HepG2 (cell line): ENCODE measurements at regions not wholly inside any gene's neighbourhood (a gene's known extent, or its start where the extent isn't known, plus 50 kb on each side); places are given as distances from the start of the nearest gene placed in this dataset.

Experiments
- ATAC-seq: fragments of 200-7000 bp; cut with Tn5 transposase; 3 replicates; pipeline ENCODE4 v1.9.1; 2020; ENCODE audit warnings: mild to moderate bottlenecking, moderate library complexity
- BruUV-seq: library from RNA; stranded (reverse); fragments of 400-500 nt; replicated peaks from 2 replicates; lab custom pipeline; 2021; lab: Mats Ljungman, UMichigan
- CTCF ChIA-PET: fragments of 300-600 bp; formaldehyde crosslinking; extraction: SDS; loops from one replicate; lab custom pipeline; 2021; ENCODE audit warnings: low total read pairs, inconsistent platforms, low intra/inter-chr PET ratio; lab: Yijun Ruan, JAX
- POLR2A ChIA-PET: fragments of 350-600 bp; sonication (Branson Sonifier 250); formaldehyde crosslinking; loops from one replicate; lab custom pipeline; 2020; ENCODE audit warnings: antibody characterized with exemption, inconsistent platforms; lab: Yijun Ruan, JAX
- DNase-seq: peaks from one replicate; pipeline ENCODE4 v3.0.0-alpha.2; 2015; ENCODE audit warnings: low spot score
- FAIRE-seq: peaks from 3 replicates; lab custom pipeline; 2011; peaks lifted over from hg19 to GRCh38; lab: Jason Lieb, UNC
- H2AFZ ChIP-seq: one replicate; pipeline ENCODE4 v1.6.1; 2011; ENCODE audit warnings: low read length, inconsistent platforms
- H3K27ac ChIP-seq: fragments of 300-600 bp; 3 replicates; pipeline ENCODE4 v1.8.0; 2011; ENCODE audit warnings: mixed run types, mild to moderate bottlenecking, mixed read lengths, low read length, inconsistent platforms; ENCODE audit not compliant: insufficient read depth; ENCODE audit errors: extremely low read length
- H3K27me3 ChIP-seq, 2 experiments: fragments of 200-600 bp in 1 of 2; 2 replicates in 1 of 2; 3 replicates in 1 of 2; pipeline versions ENCODE4 v1.6.0 to v1.8.0; 2011; ENCODE audit warnings: low read length in 2 of 2, mild to moderate bottlenecking in 2 of 2, moderate library complexity in 2 of 2, inconsistent platforms in 1 of 2; ENCODE audit not compliant: insufficient read depth in 2 of 2, control insufficient read depth in 1 of 2
- H3K36me3 ChIP-seq, 2 experiments: fragments of 200-600 bp in 1 of 2; replicated peaks in 1 of 2; 2 replicates in 1 of 2; 3 replicates in 1 of 2; pipeline versions ENCODE4 v1.5.1 to v1.8.0; 2011; ENCODE audit warnings: low read length in 2 of 2, inconsistent platforms in 1 of 2; ENCODE audit not compliant: insufficient read depth in 2 of 2, control insufficient read depth in 1 of 2
- H3K4me1 ChIP-seq: 2 replicates; pipeline ENCODE4 v1.5.1; 2012; ENCODE audit warnings: low read length, inconsistent platforms; ENCODE audit not compliant: insufficient read depth
- H3K4me2 ChIP-seq: 2 replicates; pipeline ENCODE4 v1.6.0; 2011; ENCODE audit warnings: low read depth, low read length, inconsistent platforms
- H3K4me3 ChIP-seq, 3 experiments: fragments of 200-600 bp in 1 of 3; sonication (generic), shearing (Covaris generic) in 1 of 3; replicated peaks in 1 of 3; 2 replicates each; pipeline ENCODE4 v1.5.1; 2011 to 2016; ENCODE audit warnings: low read length in 3 of 3, inconsistent platforms in 2 of 3, low read depth in 2 of 3, mild to moderate bottlenecking in 2 of 3, control low read depth in 1 of 3, mixed read lengths in 1 of 3; ENCODE audit not compliant: insufficient read depth in 1 of 3
- H3K79me2 ChIP-seq: one replicate; pipeline ENCODE4 v1.6.1; 2011; ENCODE audit warnings: low read length, inconsistent platforms; ENCODE audit not compliant: insufficient read depth
- H3K9ac ChIP-seq: 2 replicates; pipeline ENCODE4 v1.6.0; 2011; ENCODE audit warnings: mild to moderate bottlenecking, low read depth, low read length, inconsistent platforms; ENCODE audit not compliant: insufficient read depth
- H3K9me3 ChIP-seq: 2 replicates; pipeline ENCODE4 v1.5.1; 2012; ENCODE audit warnings: mild to moderate bottlenecking, low read length
- H4K20me1 ChIP-seq: 2 replicates; pipeline ENCODE4 v1.6.0; 2011; ENCODE audit warnings: inconsistent platforms, mild to moderate bottlenecking, low read length, moderate library complexity; ENCODE audit not compliant: insufficient read depth
- AKAP8 ChIP-seq: sonication (generic); formaldehyde crosslinking; IDR thresholded peaks from 2 replicates; pipeline ENCODE4 v1.5.1; 2020; ENCODE audit warnings: mild to moderate bottlenecking, missing genetic modification reagents
- DNMT3B ChIP-seq: conservative IDR thresholded peaks from 2 replicates; pipeline ENCODE4 v1.6.1; 2016; ENCODE audit warnings: missing biosample characterization, control low read depth
- ERF ChIP-seq: IDR thresholded peaks from 2 replicates; pipeline ENCODE4 v1.6.1; 2018; ENCODE audit warnings: missing biosample characterization, missing genetic modification reagents
- HOXA9 ChIP-seq: sonication (generic); formaldehyde crosslinking; IDR thresholded peaks from 2 replicates; pipeline ENCODE4 v1.8.1; 2022; ENCODE audit warnings: missing genetic modification reagents, mild to moderate bottlenecking, moderate library complexity, borderline replicate concordance
- KDM1A ChIP-seq: IDR thresholded peaks from 2 replicates; pipeline ENCODE4 v1.6.1; 2016; ENCODE audit warnings: missing compliant biosample characterization
- KMT2B ChIP-seq: IDR thresholded peaks from 2 replicates; pipeline ENCODE4 v1.6.1; 2016; ENCODE audit warnings: missing genetic modification reagents, missing compliant biosample characterization
- NKX3-1 ChIP-seq: sonication (generic); formaldehyde crosslinking; IDR thresholded peaks from 2 replicates; pipeline ENCODE4 v1.5.0; 2020; ENCODE audit warnings: missing genetic modification reagents
- ONECUT2 ChIP-seq: sonication (generic); formaldehyde crosslinking; IDR thresholded peaks from 2 replicates; pipeline ENCODE4 v1.4.0; 2020; ENCODE audit warnings: missing genetic modification reagents
- RBM22 ChIP-seq: fragments of 200-400 bp; formaldehyde crosslinking; optimal IDR thresholded peaks from 2 replicates; pipeline ENCODE3; 2017; ENCODE audit warnings: mild to moderate bottlenecking, low read length, moderate library complexity
- SNRNP70 ChIP-seq: fragments of 200-400 bp; formaldehyde crosslinking; IDR thresholded peaks from 2 replicates; pipeline ENCODE4 v1.6.1; 2017; ENCODE audit warnings: mild to moderate bottlenecking, low read depth, low read length, moderate library complexity
- ZBTB20 ChIP-seq: sonication (generic); formaldehyde crosslinking; IDR thresholded peaks from 2 replicates; pipeline ENCODE4 v1.8.1; 2023; ENCODE audit warnings: missing genetic modification reagents, low read depth, mild to moderate bottlenecking, borderline replicate concordance
- ZKSCAN5 ChIP-seq: sonication (generic); formaldehyde crosslinking; IDR thresholded peaks from 2 replicates; pipeline ENCODE4 v1.5.1; 2020; ENCODE audit warnings: mild to moderate bottlenecking, missing genetic modification reagents
- ZMYM4 ChIP-seq: sonication (generic); formaldehyde crosslinking; IDR thresholded peaks from 2 replicates; pipeline ENCODE4 v1.8.1; 2023; ENCODE audit warnings: mild to moderate bottlenecking, missing genetic modification reagents
- ZNF44 ChIP-seq: sonication (generic); formaldehyde crosslinking; IDR thresholded peaks from 2 replicates; pipeline ENCODE4 v1.5.1; 2020; ENCODE audit warnings: mild to moderate bottlenecking, missing genetic modification reagents
- ZNF792 ChIP-seq: IDR thresholded peaks from 2 replicates; pipeline ENCODE4 v1.6.1; 2016
- WGBS: methylation state at CpG from one replicate; pipeline ENCODE4 v1.1.6; 2017; ENCODE audit warnings: low lambda C conversion rate; 5-methylcytosine and 5-hydroxymethylcytosine counted together
- in situ Hi-C: cut with HindIII; loops from 2 replicates; pipeline ENCODE4 v1.10.0; 2017; ENCODE audit warnings: low pct_unique_long_range_greater_than_20kb; ENCODE audit not compliant: extremely low pct_ligation_motif_present
- intact Hi-C: fragments of 100-400 bp; cut with micrococcal nuclease; formaldehyde crosslinking; loops from one replicate; pipeline ENCODE4 v1.10.0; 2022; ENCODE audit not compliant: unreplicated experiment
- TF ChIP-seq, protein P1 (sequence below): IDR thresholded peaks from 2 replicates; pipeline ENCODE4 v1.6.1; 2016; ENCODE audit warnings: mild to moderate bottlenecking, missing biosample characterization, missing genetic modification reagents
- TF ChIP-seq, protein P2 (sequence below), 2 experiments: sonication (generic) in 1 of 2; formaldehyde crosslinking in 1 of 2; IDR thresholded peaks; 2 replicates each; pipeline versions ENCODE4 v1.4.0 to v1.6.1; 2018 to 2020; ENCODE audit warnings: missing genetic modification reagents in 2 of 2, borderline replicate concordance in 1 of 2, low read depth in 1 of 2, mild to moderate bottlenecking in 1 of 2, missing biosample characterization in 1 of 2

- TF ChIP-seq ZNF44, result no peak
- no peak for TF ChIP-seq ERF (CRISPR knock-in tag)
- no peak for TF ChIP-seq ONECUT2
- TF ChIP-seq NKX3-1 (CRISPR knock-in tag), result no peak
Measured at GRCh38 chr3:18076301-18076700, 333.9 kb upstream of the TBC1D5 start (continued).

DNA sequence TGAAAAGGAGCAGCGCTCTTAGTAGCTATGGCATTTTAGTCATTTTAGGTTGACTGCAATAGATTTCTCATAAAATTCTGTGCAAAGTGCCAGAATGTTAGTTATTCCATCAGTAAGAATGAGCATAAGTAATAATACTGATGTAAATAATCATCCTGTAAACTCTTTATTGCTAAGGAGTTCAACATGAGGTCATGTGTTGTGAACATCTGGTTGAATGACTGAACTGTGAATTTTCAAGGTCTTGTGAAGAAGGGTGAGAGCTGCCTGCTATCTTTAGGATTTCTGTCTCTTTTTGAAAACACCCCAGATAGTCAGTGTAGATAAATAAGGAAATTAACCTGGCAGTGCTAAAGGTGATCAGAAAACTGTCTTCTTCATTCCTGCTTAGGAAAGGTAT, 333.4 kb upstream of the TBC1D5 start:
- FAIRE-seq, result no peak
- peaks cover 0 to 4% of the 10 kb centered on the region in 2 experiments; a peak in 1 of 5 replicates for H3K27me3 ChIP-seq
- WGBS, result 50% methylated on average over 1 of the region's 1 CpG
- no peak overlapping the region for H2AFZ ChIP-seq
- H3K9ac ChIP-seq, result no peak overlapping the region
- TF ChIP-seq KMT2B (CRISPR knock-in tag) (no peak), ZMYM4 (no peak), HOXA9 (CRISPR knock-in tag) (no peak), ZNF792 (CRISPR knock-in tag) (no peak), RBM22 (no peak), DNMT3B (CRISPR knock-in tag) (no peak), SNRNP70 (no peak), ZBTB20 (no peak), KDM1A (no peak), AKAP8 (CRISPR knock-in tag) (no peak), ZKSCAN5 (CRISPR knock-in tag) (no peak)
- TF ChIP-seq, protein P1, sequence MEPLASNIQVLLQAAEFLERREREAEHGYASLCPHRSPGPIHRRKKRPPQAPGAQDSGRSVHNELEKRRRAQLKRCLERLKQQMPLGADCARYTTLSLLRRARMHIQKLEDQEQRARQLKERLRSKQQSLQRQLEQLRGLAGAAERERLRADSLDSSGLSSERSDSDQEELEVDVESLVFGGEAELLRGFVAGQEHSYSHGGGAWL (CRISPR knock-in tag), result no peak
- TF ChIP-seq, protein P2, sequence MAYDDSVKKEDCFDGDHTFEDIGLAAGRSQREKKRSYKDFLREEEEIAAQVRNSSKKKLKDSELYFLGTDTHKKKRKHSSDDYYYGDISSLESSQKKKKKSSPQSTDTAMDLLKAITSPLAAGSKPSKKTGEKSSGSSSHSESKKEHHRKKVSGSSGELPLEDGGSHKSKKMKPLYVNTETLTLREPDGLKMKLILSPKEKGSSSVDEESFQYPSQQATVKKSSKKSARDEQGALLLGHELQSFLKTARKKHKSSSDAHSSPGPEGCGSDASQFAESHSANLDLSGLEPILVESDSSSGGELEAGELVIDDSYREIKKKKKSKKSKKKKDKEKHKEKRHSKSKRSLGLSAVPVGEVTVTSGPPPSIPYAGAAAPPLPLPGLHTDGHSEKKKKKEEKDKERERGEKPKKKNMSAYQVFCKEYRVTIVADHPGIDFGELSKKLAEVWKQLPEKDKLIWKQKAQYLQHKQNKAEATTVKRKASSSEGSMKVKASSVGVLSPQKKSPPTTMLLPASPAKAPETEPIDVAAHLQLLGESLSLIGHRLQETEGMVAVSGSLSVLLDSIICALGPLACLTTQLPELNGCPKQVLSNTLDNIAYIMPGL (CRISPR knock-in tag; IDR thresholded peaks at IDR 0.05; ENCODE audit: borderline replicate concordance in 1 of 2, low read depth in 1 of 2), result no peak
- TF ChIP-seq, all 625 proteins: peak for 0
- DNase-seq (no peak), ATAC-seq (no peak)
- no peaks in the 10 kb centered on the region for H3K9me3 ChIP-seq
- intact Hi-C loops, result no loop called here
- in situ Hi-C loops, result no loop called here
- no peak overlapping the region for H3K4me3 ChIP-seq
- H3K27ac ChIP-seq, result no peak overlapping the region
- H3K36me3 ChIP-seq, result no peaks in the 10 kb centered on the region
- no peaks in the 10 kb centered on the region for H4K20me1 ChIP-seq
- H3K79me2 ChIP-seq, result no peaks in the 10 kb centered on the region
- H3K4me1 ChIP-seq, result no peaks in the 10 kb centered on the region
- ChIA-PET CTCF (no interaction called here), POLR2A (no interaction called here)
- no TSS peak for BruUV-seq
- no peak overlapping the region for H3K4me2 ChIP-seq
